Fibroblast of pulmonary artery (primary cell): ENCODE measurements at regions not wholly inside any gene's neighbourhood (a gene's known extent, or its start where the extent isn't known, plus 50 kb on each side); places are given as distances from the start of the nearest gene placed in this dataset.

ENCODE experiments used
- DNase-seq: peaks from one replicate; pipeline ENCODE4 v3.0.0-alpha.2; 2010; ENCODE audit warnings: low read depth
- H3K4me3 ChIP-seq: replicated peaks from 2 replicates; pipeline ENCODE4 v1.5.1; 2011; ENCODE audit warnings: low read depth, mild to moderate bottlenecking, control low read depth, low read length, moderate library complexity
- TF ChIP-seq, protein P1 (sequence below): IDR thresholded peaks from 2 replicates; pipeline ENCODE4 v1.5.1; 2011; ENCODE audit warnings: mild to moderate bottlenecking, control low read depth, low read length, inconsistent platforms; ENCODE audit errors: missing control alignments

DNA sequence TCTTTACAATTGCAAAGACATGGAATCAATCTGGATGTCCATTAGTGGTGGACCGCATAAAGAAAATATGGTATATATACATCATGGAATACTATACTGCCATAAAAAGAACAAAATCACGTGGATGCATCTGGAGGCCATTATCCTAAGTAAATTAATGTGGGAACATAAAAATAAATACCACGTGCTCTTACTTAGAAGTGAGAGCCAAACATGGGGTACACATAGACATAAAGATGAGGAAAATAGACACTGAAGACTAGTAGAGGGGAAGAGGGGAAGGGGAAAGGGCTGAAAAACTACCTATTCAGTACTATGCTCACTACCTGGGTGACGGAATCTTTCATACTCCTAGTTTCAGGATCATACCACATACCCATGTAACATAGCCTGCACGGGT is 179.3 kb upstream of the TECRL start:
- no peak overlapping the region for H3K4me3 ChIP-seq
- TF ChIP-seq, protein P1, sequence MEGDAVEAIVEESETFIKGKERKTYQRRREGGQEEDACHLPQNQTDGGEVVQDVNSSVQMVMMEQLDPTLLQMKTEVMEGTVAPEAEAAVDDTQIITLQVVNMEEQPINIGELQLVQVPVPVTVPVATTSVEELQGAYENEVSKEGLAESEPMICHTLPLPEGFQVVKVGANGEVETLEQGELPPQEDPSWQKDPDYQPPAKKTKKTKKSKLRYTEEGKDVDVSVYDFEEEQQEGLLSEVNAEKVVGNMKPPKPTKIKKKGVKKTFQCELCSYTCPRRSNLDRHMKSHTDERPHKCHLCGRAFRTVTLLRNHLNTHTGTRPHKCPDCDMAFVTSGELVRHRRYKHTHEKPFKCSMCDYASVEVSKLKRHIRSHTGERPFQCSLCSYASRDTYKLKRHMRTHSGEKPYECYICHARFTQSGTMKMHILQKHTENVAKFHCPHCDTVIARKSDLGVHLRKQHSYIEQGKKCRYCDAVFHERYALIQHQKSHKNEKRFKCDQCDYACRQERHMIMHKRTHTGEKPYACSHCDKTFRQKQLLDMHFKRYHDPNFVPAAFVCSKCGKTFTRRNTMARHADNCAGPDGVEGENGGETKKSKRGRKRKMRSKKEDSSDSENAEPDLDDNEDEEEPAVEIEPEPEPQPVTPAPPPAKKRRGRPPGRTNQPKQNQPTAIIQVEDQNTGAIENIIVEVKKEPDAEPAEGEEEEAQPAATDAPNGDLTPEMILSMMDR = no peak
- DNase-seq = no peak

DNA sequence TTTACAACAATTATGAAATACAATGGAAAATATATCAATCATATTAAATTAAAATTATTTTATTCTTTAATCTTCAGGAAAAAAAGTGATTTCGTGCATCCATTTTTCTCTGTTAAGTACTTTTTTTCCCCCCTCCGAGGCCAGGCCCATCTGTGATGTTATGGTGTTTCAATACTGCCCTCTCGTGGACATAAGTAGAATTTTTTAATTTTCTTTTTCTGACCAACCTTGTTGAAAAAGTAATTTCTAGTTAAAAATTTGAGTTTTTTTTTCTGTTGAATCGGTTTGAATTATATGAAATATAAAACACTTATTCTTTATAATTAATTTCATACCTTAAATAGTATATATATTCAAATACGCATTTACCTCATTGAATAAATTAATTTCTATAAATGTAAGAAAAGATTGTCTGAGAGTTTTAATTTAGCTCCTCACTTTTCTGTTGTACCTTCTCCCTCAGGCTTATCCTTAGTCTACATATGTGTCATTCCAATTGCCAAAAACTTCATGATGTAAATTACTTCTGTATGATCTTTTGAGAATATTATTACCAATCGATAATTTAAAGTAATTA is 175.8 kb upstream of the TECRL start:
- no peak overlapping the region for H3K4me3 ChIP-seq
- DNase-seq = peak; percentile 60
- TF ChIP-seq, protein P1 = peak; percentile 52

DNA sequence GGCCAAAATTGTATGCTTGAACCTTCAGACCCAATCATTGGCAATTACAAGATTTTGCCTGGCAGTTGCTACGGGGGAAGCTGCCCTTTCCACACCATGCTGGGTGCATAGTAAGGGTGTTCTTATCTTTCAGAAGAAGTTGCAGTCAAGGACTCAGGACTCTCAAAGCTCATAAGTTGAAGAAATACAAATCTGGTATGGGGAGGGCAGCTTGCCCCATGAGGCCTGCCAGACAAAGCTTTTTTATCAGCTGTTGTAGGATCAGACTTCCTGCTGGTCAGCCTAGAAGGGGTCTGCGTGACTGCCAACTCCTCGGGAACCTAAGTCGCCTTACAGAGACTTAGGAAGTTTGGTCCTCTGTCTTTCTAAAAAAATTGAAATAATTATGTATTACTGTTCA is 174.9 kb upstream of the TECRL start:
- H3K4me3 ChIP-seq = no peak overlapping the region
- TF ChIP-seq, protein P1 = no peak
- DNase-seq = peak; percentile 8

DNA sequence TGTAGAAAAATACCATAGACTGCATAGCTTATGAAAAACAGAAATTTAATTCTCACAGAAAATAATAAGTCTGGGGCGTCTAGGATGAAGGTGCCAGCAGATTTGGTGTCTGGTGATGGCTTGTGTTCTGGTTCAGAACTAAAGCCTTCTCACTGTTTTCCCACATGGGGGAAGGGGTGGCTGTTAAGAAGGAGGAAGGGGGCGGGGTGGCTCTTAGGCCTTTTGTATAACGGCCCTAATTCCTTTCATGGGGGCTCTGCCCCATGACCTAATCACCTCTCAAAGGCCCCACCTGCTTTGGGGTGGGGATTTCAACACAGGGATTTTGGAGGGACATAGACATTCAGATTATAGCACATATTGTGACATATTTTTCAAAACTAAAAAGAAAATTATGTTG is 173.2 kb upstream of the TECRL start:
- DNase-seq = no peak
- TF ChIP-seq, protein P1 = no peak
- H3K4me3 ChIP-seq = no peak overlapping the region

DNA sequence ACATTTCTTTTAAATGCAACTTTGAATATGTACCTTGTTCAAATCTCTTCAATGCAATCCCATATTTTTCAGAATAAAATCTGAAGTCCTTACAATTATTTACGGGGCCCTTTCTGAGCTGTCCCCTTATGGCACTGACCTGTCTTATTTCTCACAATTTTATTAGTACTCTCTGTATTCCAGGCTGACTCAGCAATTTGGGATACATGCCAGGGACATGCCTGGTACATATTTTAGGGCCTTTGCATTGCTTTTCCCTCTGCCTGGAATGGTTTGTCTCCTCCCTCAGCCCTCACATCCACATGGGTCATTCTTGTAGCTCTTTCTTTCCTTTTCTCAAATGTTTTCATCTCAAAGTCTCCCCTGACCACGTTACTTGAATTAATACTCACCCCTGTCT is 172.2 kb upstream of the TECRL start:
- no peak overlapping the region for H3K4me3 ChIP-seq
- peak; percentile 62 for DNase-seq
- TF ChIP-seq, protein P1 = no peak

DNA sequence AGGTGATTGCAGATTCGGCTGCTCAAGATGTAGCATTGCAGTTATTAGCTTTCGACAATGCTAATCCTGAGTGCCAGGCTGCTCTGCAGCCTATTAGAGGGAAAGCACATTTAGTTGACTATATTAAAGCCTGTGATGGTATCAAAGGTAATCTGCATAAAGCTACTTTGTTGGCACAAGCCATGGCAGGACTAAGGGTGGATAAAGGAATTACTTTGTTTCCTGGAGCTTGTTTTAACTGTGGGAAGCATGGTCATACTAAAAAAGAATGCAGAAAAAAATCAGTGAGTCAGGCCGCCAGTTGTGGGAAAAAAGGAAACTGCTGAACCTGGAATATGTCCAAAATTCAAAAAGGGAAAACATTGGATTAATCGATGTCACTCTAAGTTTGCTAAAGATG is 154.9 kb upstream of the TECRL start:
- TF ChIP-seq, protein P1 = no peak
- H3K4me3 ChIP-seq = no peak overlapping the region
- peak; percentile 3 for DNase-seq

DNA sequence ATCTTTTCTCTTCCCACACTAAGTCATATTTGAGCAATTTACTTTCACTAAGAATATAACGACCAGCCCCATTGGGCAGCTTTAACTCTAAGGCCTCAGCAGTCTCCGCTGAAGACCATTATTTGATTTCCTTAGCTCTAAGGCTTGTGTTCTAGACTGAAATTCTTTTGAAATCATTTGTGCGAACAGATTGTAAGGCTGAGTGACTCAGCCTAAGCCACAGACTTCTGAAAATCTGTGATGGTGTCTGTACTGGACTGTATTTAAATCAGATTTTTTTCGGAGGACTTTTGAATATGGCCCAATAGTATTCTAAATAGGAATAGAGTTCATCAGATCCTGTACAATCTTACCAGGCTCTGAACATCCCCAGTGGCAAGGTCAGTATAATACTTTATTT is 150.3 kb upstream of the TECRL start:
- TF ChIP-seq, protein P1 = no peak
- H3K4me3 ChIP-seq = no peak overlapping the region
- no peak for DNase-seq
